ENCODE measurements at regions not wholly inside any gene's neighbourhood (a gene's known extent, or its start where the extent isn't known, plus 50 kb on each side); places are given as distances from the start of the nearest gene placed in this dataset.

DNA sequence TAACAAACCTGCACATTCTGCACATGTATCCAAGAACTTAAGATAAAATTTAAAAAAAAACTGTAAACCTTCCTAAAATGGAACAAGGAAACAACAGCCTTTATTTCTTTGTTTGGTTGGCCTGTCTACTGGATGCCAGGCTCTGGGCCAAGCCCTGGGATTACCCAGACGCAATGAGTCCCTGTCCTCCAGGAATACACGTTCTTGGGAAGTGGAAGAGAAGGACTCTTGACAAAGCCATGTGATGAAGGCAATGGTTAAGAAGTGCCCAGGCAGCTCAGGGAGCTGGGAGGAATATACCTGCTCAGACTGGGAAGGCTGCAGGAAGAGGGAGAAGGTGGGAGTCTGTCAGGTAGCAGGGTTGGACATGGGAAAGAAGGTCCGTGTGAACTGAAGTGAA, 115.4 kb downstream of the AXIN2 start:
- DNase-seq (ENCODE audit: low read depth in 1 of 2, low spot score in 1 of 2), result no peak

DNA sequence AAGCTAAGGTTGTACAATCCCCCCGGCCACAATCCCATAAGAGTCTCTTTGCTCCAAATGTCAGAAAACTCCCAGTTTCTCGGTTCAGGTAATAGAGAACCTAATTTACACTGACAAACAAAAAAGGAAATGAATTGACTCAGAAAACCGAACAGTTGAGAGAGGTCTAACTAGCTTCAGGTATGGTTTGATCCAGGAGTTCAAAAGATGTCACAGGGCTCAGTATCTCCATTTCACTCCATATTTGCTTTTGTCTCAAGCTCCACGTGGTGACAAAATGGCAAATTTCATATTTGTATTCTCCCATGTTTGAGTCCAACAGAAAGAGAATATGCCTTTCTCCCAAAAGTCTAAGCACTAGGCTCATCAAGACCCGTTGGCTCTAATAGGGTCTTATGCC, 117.4 kb downstream of the AXIN2 start:
- DNase-seq (ENCODE audit: low read depth in 1 of 2, low spot score in 1 of 2), result no peak

DNA sequence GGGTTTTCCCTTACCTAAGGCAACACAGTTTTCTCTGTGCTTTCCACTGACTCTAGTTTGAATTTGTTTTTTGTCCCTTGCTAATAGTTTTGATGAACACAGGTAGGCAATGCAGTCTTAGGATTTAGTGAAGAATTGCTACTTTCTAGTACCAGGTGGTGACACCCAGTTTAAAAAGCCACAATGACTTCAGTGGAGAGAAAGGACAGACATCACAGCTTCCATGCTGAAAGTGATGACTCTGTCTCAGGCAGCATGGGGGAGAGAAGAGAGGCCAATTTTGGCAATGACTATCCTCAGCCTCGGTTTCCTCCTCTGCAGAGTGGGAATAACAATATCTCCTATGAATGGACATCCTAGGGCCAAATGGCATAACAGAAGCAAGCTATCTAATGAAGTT, 118.8 kb downstream of the AXIN2 start:
- DNase-seq (ENCODE audit: low read depth in 1 of 2, low spot score in 1 of 2), result no peak

GRCh38 chr17:65442250-65442649, 119.2 kb downstream of the AXIN2 start:
- no peak for DNase-seq (ENCODE audit: low read depth in 1 of 2, low spot score in 1 of 2)

DNA sequence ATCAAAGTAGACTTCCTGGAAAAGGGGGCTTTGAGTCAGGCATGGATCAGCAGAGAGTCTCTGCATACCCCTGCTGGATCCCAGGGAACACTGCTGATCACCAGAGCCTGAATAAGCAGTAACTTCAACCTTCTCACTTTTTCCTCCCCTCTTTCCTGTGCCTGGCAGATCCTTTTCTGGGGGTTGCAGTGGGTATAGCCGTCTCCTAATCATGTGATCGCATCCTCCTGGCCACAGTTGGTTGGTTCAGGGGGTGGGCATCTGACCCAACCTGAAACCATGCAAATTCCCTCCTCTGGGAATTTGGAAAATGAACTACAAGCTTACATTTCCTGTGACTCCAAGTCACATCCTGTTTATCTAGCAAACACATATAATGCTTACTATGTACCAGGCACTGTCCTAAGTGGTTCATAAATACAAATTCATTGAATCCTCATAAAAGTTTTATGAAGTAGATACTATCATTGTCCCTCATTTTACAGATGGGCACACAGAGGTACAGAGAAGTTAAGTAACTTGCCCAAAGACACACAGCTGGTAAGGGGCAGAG, 120.3 kb downstream of the AXIN2 start:
- no peak for DNase-seq (ENCODE audit: low read depth in 1 of 2, low spot score in 1 of 2)

GRCh38 chr17:65438708-65439294, 122.6 kb downstream of the AXIN2 start:
- DNase-seq (ENCODE audit: low read depth in 1 of 2, low spot score in 1 of 2), result no peak

- DNase-seq (ENCODE audit: low read depth in 1 of 2, low spot score in 1 of 2), result no peak
Measured at GRCh38 chr17:65438173-65438572, 123.3 kb downstream of the AXIN2 start.

DNA sequence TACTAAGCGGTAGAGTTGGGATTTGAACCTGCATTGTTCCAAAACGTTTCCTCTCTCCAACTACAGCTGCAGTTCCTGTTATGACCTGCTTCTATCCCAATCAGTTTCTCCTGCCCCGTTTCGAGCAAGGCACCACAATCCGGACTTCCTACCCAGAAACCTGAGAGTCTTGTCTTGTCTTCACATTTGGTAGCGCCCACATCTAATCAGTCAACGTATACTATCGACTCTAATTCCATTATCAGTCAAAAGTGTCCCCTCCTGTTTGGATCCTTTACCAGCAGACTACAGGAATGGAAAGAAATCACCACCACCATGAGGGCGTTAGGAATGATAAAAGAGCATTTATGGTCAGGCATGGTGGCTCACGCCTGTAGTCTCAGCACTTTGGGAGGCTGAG, 124.6 kb downstream of the AXIN2 start:
- no peak for DNase-seq (ENCODE audit: low read depth in 1 of 2, low spot score in 1 of 2)

GRCh38 chr17:65434878-65435277, 126.6 kb downstream of the AXIN2 start:
- no peak for DNase-seq (ENCODE audit: low read depth in 1 of 2, low spot score in 1 of 2)

- no peak for DNase-seq (ENCODE audit: low read depth in 1 of 2, low spot score in 1 of 2)
Measured at GRCh38 chr17:65434251-65434650, 127.2 kb downstream of the AXIN2 start.

DNA sequence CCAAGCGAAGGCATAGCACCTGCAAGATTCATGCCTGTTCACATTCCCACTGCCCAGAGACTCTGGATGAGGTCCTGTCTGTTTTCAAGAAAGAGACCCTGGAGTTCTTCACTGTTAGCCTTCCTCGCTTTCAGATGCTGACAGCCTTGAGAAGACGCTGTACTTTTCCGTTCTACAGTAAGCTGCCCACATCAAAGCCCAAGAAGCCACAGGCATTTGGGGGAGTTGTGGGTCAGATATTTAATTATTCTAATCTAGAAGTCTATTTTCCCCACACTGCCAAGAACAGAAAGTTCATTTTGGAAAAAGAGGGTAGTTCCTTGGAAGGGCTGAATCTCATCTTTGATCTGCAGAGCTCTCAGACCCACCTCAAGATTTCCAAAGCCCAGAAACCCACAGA, 127.9 kb downstream of the AXIN2 start:
- peak in 1 of 2 donors; percentile 6 for DNase-seq (ENCODE audit: low read depth in 1 of 2, low spot score in 1 of 2)

DNA sequence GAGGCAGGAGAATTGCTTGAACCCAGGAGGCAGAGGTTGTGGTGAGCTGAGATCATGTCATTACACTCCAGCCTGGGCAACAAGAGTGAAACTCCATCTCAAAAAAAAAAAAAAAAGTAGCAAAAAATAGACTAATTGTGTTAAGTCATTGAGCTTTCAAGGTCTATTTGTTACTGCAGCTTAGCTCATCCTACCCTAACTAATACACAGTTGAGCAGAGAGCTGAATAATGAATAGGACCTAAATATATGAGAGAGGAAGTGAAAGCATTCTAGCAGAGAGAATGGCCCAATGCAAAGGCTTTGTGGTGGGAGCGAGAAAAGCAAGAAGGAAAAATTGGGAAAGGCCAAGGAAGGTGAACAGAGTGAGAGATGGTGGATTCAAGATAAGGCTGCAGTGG, 128.3 kb downstream of the AXIN2 start:
- DNase-seq (ENCODE audit: low read depth in 1 of 2, low spot score in 1 of 2), result no peak

DNA sequence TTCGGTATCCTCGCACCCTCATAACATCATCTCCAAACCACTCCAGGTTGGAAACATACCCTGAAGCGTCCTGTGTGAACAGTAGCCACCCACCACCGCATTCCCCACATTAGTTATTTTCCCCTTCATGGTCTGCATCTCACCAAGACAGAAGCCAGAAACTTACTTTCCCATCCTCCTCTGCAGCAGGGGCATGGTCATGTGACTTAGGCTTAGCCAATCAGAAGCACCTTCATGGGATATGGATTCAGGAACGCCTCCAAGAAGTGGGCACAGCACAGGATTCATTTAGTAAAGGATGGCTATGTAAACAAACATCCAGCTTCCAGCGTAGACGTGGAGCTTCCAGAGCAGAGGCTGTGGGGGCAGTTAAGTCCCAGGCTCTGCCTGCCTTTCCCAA, 130.3 kb downstream of the AXIN2 start:
- no peak for DNase-seq (ENCODE audit: low read depth in 1 of 2, low spot score in 1 of 2)

DNA sequence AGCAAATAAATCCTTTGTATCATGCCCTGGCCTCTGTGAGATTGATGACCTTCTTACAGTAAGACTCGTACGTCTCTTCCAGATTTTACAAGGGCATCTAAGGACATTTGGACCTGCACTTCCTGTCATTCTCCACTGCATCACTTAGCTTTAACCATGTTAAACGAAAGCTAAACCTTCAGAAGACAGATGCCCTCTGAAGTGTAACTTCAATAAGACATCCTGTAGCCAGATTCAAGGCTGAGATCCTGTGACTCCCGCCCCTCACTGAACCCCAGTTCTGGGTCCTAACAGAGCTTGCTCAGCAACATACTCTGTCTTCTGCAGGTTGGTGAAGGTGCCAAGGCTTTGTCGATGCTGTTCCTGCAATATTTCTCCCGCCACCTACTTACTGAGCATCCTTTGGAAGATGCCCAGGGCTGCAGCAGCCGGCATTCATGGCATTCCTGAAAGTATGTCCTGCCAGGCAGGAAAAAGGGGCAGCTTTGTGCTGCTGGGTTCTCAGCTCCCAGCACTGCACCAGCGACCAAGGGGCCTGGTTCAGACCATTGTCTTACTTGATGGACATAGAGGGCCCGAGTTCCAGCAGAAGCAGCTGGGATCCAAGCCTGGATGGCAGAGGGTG, 131.1 kb downstream of the AXIN2 start:
- DNase-seq (ENCODE audit: low read depth in 1 of 2, low spot score in 1 of 2), result no peak

- DNase-seq (ENCODE audit: low read depth in 1 of 2, low spot score in 1 of 2), result no peak
Measured at GRCh38 chr17:65423346-65424140, 137.9 kb downstream of the AXIN2 start.

DNA sequence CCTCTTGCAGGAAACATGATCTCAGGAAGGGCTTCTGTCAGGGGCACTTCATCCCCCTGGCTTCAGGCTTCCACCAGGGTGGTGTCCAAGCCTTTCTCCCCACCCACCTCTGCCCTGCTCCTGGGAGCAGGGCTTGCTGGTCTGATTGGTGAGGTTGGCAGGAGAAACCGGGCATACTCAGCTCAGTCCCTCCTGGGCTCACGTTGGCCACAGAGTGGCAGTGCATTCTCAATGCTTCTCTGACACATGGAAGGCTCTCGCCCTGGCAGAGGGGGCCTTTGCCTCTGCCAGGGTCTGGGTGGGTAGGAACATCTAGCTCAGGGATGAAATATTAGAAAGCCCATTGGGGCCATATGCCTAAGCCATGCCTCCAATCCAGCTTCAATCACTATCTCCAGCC, 142.8 kb downstream of the AXIN2 start:
- DNase-seq (ENCODE audit: low read depth in 1 of 2, low spot score in 1 of 2), result no peak

GRCh38 chr17:65417406-65418221, 143.8 kb downstream of the AXIN2 start:
- DNase-seq (ENCODE audit: low read depth in 1 of 2, low spot score in 1 of 2), result no peak

DNA sequence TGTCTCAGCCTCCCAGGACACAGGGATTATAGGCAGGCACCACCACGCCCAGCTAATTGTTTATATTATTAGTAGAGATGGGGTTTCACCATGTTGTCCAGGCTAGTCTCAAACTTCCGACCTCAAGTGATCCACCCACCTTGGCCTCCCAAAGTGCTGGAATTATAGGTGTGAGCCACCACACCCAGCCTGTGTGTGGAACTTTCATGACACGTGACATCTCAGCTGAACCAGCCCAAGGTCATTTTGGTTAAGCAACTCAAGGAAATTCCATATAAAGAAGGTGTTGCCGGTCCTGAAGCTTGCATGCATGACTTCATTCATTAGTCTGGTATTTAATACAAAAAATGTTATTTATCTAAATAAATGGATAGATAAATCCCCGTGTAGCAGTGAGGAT, 145.5 kb downstream of the AXIN2 start:
- no peak for DNase-seq (ENCODE audit: low read depth in 1 of 2, low spot score in 1 of 2)

- no peak for DNase-seq (ENCODE audit: low read depth in 1 of 2, low spot score in 1 of 2)
Measured at GRCh38 chr17:65413390-65413789, 148.1 kb downstream of the AXIN2 start.

DNA sequence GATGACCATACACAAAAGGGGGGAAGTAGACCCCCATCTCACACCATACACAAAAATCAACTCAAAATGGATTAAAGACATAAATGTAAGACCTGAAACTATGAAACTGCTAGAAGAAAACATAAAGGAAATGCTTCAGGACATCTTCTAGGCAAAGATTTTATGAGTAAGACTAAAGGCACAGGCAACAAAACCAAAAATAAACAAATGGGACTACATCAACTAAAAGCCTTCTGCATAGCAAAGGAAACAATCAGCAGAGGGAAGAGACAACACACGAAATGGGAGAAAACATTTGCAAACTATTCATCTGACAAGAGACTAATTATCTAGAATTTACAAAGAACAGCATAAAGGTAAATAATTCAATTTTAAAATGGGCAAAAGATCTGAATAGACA, 152.1 kb downstream of the AXIN2 start:
- no peak for DNase-seq (ENCODE audit: low read depth in 1 of 2, low spot score in 1 of 2)

DNA sequence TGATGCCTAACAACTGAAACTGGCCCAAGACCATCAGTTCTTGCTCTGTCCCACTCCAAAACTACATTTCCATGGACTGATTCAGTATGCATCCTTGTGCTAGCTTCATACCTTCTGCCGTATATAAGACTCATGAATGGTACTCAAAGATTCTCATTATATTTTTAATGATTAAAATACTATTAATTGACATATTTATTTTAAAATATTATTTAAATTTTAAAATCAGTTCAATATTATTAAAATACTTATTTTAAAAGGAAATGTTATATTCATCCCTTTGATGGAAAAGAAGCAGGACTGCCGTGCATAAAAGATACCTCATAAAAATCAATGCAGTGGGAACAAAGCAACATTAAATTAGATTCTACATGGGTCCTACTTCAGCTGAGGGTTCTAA, 153.4 kb downstream of the AXIN2 start:
- no peak for DNase-seq (ENCODE audit: low read depth in 1 of 2, low spot score in 1 of 2)

Data from activated CD4-positive, alpha-beta T cell treated with anti-CD3 and anti-CD28 coated beads, Interleukin-2, amount 50 U/mL, for 24 hours (primary cell).